GM23248 (cell line): ENCODE measurements at regions not wholly inside any gene's neighbourhood (a gene's known extent, or its start where the extent isn't known, plus 50 kb on each side); places are given as distances from the start of the nearest gene placed in this dataset.
"Not testable (repeated sequence)": the region's sequence is repeated elsewhere in the genome, so short reads cannot be mapped to it uniquely, and the experiment has no call there.

Source experiments
- DNase-seq: peaks from one replicate; pipeline ENCODE4 v3.0.0-alpha.2; 2015
- H2AFZ ChIP-seq: fragments of 200-600 bp; sonication (generic); 2 replicates; pipeline ENCODE4 v1.6.1; 2016; ENCODE audit warnings: antibody characterized with exemption
- H3F3A ChIP-seq: fragments of 200-600 bp; sonication (generic); 2 replicates; pipeline ENCODE4 v1.6.1; 2016; ENCODE audit warnings: mild to moderate bottlenecking, antibody characterized with exemption, mixed run types; ENCODE audit not compliant: insufficient read depth
- H3K27ac ChIP-seq: fragments of 200-600 bp; sonication (generic); 2 replicates; pipeline ENCODE4 v1.5.1; 2016; ENCODE audit warnings: mild to moderate bottlenecking
- H3K27me3 ChIP-seq: fragments of 200-600 bp; sonication (generic); replicated peaks from 2 replicates; pipeline ENCODE4 v1.6.1; 2016; ENCODE audit warnings: mild to moderate bottlenecking; ENCODE audit not compliant: insufficient read depth
- H3K36me3 ChIP-seq: fragments of 200-600 bp; sonication (generic); 2 replicates; pipeline ENCODE4 v1.6.1; 2016; ENCODE audit warnings: low read depth, mild to moderate bottlenecking
- H3K4me1 ChIP-seq: fragments of 200-600 bp; sonication (generic); 2 replicates; pipeline ENCODE4 v1.6.1; 2016; ENCODE audit warnings: mild to moderate bottlenecking; ENCODE audit not compliant: insufficient read depth
- H3K4me2 ChIP-seq: fragments of 200-600 bp; sonication (generic); one replicate; pipeline ENCODE4 v1.6.1; 2016; ENCODE audit warnings: mild to moderate bottlenecking; ENCODE audit not compliant: unreplicated experiment
- H3K4me3 ChIP-seq: fragments of 200-600 bp; sonication (generic); 2 replicates; pipeline ENCODE4 v1.5.1; 2016; ENCODE audit warnings: mild to moderate bottlenecking
- H3K79me2 ChIP-seq: fragments of 200-600 bp; sonication (generic); 2 replicates; pipeline ENCODE4 v1.6.1; 2016; ENCODE audit warnings: mild to moderate bottlenecking; ENCODE audit not compliant: insufficient read depth
- H3K9ac ChIP-seq: fragments of 200-600 bp; sonication (generic); 2 replicates; pipeline ENCODE4 v1.6.1; 2016; ENCODE audit warnings: mild to moderate bottlenecking
- H3K9me2 ChIP-seq: fragments of 200-600 bp; sonication (generic); 2 replicates; pipeline ENCODE4 v1.6.1; 2016; ENCODE audit warnings: mixed run types, mild to moderate bottlenecking, moderate library complexity; ENCODE audit not compliant: insufficient read depth
- H3K9me3 ChIP-seq: fragments of 200-600 bp; sonication (generic); one replicate; pipeline ENCODE4 v1.6.1; 2017; ENCODE audit warnings: low read depth
- H4K20me1 ChIP-seq: fragments of 200-600 bp; sonication (generic); 2 replicates; pipeline ENCODE4 v1.6.0; 2016; ENCODE audit not compliant: insufficient read depth
- EZH2 ChIP-seq: fragments of 200-600 bp; sonication (generic); IDR thresholded peaks from 2 replicates; pipeline ENCODE4 v1.6.1; 2018; ENCODE audit warnings: antibody characterized with exemption, mild to moderate bottlenecking; ENCODE audit not compliant: insufficient read depth, poor library complexity, severe bottlenecking
- EZH2phosphoT487 ChIP-seq: fragments of 200-600 bp; sonication (generic); IDR thresholded peaks from 2 replicates; pipeline ENCODE4 v1.6.1; 2018; ENCODE audit warnings: antibody characterized with exemption, moderate library complexity, mild to moderate bottlenecking, low read depth; ENCODE audit not compliant: insufficient read depth
- WGBS, 2 experiments: methylation state at CpG; one replicate each; pipeline ENCODE4 v1.1.6; 2015 to 2017; ENCODE audit warnings: low lambda C conversion rate in 2 of 2, low coverage in 1 of 2; ENCODE audit errors: missing lambda C conversion rate in 2 of 2; 5-methylcytosine and 5-hydroxymethylcytosine counted together
- in situ Hi-C: fragments of 300-500 bp; cut with MboI; formaldehyde crosslinking; loops from 2 replicates; pipeline ENCODE4 v1.15.0; 2020

GRCh38 chr9:82488313-82489200 is 500.0 kb downstream of the SPATA31D1 start:
- H3K9me2 ChIP-seq = no peaks in the 10 kb centered on the region
- peaks cover 33% of the 10 kb centered on the region for H3K27me3 ChIP-seq
- peaks cover 34% of the 10 kb centered on the region for H3F3A ChIP-seq
- no peaks in the 10 kb centered on the region for H3K79me2 ChIP-seq
- peak overlapping the region; percentile 21 for H3K27ac ChIP-seq
- DNase-seq = peak; percentile 62
- no peak overlapping the region for H2AFZ ChIP-seq
- H3K9ac ChIP-seq = no peak overlapping the region
- no peaks in the 10 kb centered on the region for H3K9me3 ChIP-seq
- no peaks in the 10 kb centered on the region for H4K20me1 ChIP-seq
- TF ChIP-seq EZH2 (no peak), EZH2phosphoT487 (no peak)
- peaks cover 28% of the 10 kb centered on the region for H3K4me1 ChIP-seq
- no peaks in the 10 kb centered on the region for H3K36me3 ChIP-seq
- in situ Hi-C loops = no loop called here
- H3K4me2 ChIP-seq = peak overlapping the region; percentile 56
- WGBS, 2 experiments = 19 to 20% methylated on average over 8 of the region's 8 CpGs
- no peak overlapping the region; the same call in 1 of the 2 replicates for H3K4me3 ChIP-seq

GRCh38 chr9:82489201-82489821 is 500.7 kb downstream of the SPATA31D1 start:
- Histone ChIP-seq H4K20me1 (no peaks in the 10 kb centered on the region), H3K9me2 (no peaks in the 10 kb centered on the region), H3K79me2 (no peaks in the 10 kb centered on the region), H3K4me2 (peak overlapping the region; percentile 56), H3K27ac (peak overlapping the region; percentile 21), H3K4me1 (peaks cover 28% of the 10 kb centered on the region), H3K9me3 (no peaks in the 10 kb centered on the region), H2AFZ (no peak overlapping the region), H3K9ac (no peak overlapping the region), H3K4me3 (peak overlapping the region; percentile 19; the same call in 1 of the 2 replicates), H3K36me3 (no peaks in the 10 kb centered on the region), H3K27me3 (peaks cover 26% of the 10 kb centered on the region), H3F3A (peaks cover 34% of the 10 kb centered on the region)
- TF ChIP-seq EZH2 = no peak
- TF ChIP-seq EZH2phosphoT487 = no peak
- in situ Hi-C loops = no loop called here
- DNase-seq = peak; percentile 60
- 2 to 8% methylated on average over 5 of the region's 5 CpGs for WGBS, 2 experiments

- TF ChIP-seq EZH2phosphoT487 (peak; percentile 82; the same call in 1 of the 2 replicates), EZH2 (no peak)
- Histone ChIP-seq H2AFZ (no peak overlapping the region), H3K4me1 (peaks cover 28% of the 10 kb centered on the region), H3K79me2 (no peaks in the 10 kb centered on the region), H3K9ac (no peak overlapping the region), H3K36me3 (no peaks in the 10 kb centered on the region), H3K4me2 (peak overlapping the region; percentile 56), H3K27ac (peak overlapping the region; percentile 21; the same call in 1 of the 2 replicates), H3K9me2 (no peaks in the 10 kb centered on the region), H3K9me3 (no peaks in the 10 kb centered on the region), H3F3A (peaks cover 34% of the 10 kb centered on the region), H3K27me3 (peaks cover 21% of the 10 kb centered on the region), H4K20me1 (no peaks in the 10 kb centered on the region), H3K4me3 (peak overlapping the region; percentile 19; the same call in 1 of the 2 replicates)
- DNase-seq = peak; percentile 84
- in situ Hi-C loops = no loop called here
- WGBS, 2 experiments = 3 to 4% methylated on average over 4 of the region's 4 CpGs
Measured at GRCh38 chr9:82490019-82490499, 501.5 kb downstream of the SPATA31D1 start.

- in situ Hi-C loops, H3K9ac ChIP-seq, H3K79me2 ChIP-seq, H4K20me1 ChIP-seq, H2AFZ ChIP-seq, H3K9me2 ChIP-seq, H3K9me3 ChIP-seq, H3K36me3 ChIP-seq, H3K27ac ChIP-seq: not testable (repeated sequence)
- H3K27me3 ChIP-seq = peaks cover 13% of the 10 kb centered on the region; the same call in 1 of the 2 replicates
- peaks cover 28% of the 10 kb centered on the region for H3K4me1 ChIP-seq
- DNase-seq = peak; percentile 17
- H3F3A ChIP-seq = peaks cover 34% of the 10 kb centered on the region
- H3K4me3 ChIP-seq = 0 out of 2 replicates have a peak overlapping the region, but pooled peaks have one; percentile 19
- H3K4me2 ChIP-seq = peak overlapping the region; percentile 56
- WGBS, 2 experiments = 71 to 72% methylated on average over 5 of the region's 5 CpGs
Measured at GRCh38 chr9:82490821-82491220, 502.2 kb downstream of the SPATA31D1 start.
